ENCODE measurements at regions not wholly inside any gene's neighbourhood (a gene's known extent, or its start where the extent isn't known, plus 50 kb on each side); places are given as distances from the start of the nearest gene placed in this dataset.

- no peak for DNase-seq (ENCODE audit: low spot score)
Observed at GRCh38 chr14:87732562-87732961, 260.4 kb downstream of the GALC start.

DNA sequence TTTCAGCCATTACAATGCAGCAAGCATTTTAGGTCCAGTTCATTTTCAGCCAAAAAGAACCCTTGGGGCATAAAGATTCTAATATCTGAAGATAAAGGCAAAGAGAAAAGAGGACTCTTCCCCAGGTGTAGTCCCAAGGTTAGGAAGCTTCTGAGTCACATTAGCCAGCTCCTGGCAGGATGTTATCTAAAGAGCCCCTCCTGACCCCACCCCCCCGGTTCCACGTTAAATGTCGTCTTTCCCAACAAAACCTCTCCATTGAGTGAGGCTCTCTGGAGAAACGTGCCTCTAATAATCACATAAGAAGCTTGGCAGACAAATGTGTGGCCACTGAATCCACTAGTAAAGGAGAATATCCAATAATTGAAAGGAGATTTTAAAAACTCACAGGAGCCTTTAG lies 267.7 kb downstream of the GALC start:
- DNase-seq (ENCODE audit: low spot score), result no peak

GRCh38 chr14:87712396-87713090 lies 280.4 kb downstream of the GALC start:
- DNase-seq (ENCODE audit: low spot score), result no peak

DNA sequence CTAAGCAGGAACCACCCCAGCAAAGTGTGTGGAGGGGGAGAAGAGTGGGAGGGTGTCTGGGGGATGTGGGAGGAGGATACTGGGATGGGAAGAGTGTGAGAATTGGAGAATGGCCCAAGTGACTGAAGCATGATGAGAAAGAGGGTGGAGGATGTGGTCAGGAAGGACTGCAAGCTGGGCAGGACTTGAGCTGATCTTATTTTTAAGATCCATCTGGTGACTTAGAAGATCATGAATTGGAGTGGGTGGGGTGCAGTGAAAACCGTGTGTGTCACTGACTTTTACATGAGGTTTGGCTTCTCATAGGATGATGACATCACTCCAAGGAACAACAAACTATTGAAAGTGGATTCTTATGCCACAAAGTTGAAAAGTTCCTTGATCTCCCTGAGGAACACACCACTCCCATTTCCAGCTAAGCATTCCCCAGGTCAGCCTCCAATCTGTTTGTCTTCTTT lies 287.5 kb downstream of the GALC start:
- DNase-seq (ENCODE audit: low spot score), result no peak

DNA sequence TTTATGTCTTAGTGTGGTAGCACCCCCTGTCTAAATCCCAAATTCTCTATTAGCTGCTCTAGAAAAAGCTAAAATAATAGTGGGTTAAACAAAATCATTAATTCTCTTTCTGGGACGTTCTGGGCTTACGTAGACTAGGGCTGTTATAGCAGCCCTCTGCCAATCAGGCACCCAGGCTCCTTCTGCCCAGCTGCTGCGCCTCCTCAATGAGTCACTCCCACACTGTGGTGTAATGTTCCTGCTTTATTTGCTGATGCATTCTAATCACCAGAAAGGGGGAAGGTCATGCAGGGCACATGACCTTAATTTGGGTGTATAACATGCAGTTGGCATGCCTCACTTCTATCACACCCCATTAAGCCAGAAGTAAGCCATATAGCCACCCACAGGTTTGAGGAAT lies 294.5 kb downstream of the GALC start:
- no peak for DNase-seq (ENCODE audit: low spot score)

GRCh38 chr14:87696485-87696884 lies 296.5 kb downstream of the GALC start:
- no peak for DNase-seq (ENCODE audit: low spot score)

- DNase-seq (ENCODE audit: low spot score), result no peak
Observed at GRCh38 chr14:87691042-87691881, 301.7 kb downstream of the GALC start.

DNA sequence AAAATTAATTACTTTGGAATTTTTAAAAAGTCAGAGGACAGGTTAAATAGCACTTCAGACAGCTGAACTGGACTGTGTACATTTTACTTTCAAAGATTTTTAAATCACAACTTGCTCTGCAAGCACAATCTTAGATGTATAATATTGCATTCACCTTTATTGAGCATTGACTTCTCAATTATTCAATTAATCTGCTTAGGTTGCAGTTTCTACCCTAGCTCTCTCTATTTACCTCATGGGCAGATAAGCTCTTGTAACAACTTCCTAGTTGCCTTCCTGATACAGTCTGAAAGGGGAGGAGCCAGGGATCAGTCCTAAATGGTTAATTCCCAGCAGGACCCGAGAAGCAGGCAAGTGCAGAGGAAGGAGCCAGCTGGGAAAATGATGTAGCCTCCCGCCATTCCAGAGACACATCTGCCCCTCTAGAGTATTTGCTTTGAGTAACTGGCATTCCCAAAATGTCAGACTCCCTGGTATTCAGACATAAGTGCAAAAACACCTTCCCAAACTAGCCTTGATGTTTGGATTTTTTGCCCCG lies 302.8 kb downstream of the GALC start:
- no peak for DNase-seq (ENCODE audit: low spot score)

GRCh38 chr14:87688524-87688923 lies 304.5 kb downstream of the GALC start:
- no peak for DNase-seq (ENCODE audit: low spot score)

- DNase-seq (ENCODE audit: low spot score), result no peak
Observed at GRCh38 chr14:87687420-87687819, 305.6 kb downstream of the GALC start.

- DNase-seq (ENCODE audit: low spot score), result no peak
Observed at GRCh38 chr14:87686746-87687145, 306.2 kb downstream of the GALC start.

- DNase-seq (ENCODE audit: low spot score), result no peak
Observed at GRCh38 chr14:87679866-87680265, 313.1 kb downstream of the GALC start.

DNA sequence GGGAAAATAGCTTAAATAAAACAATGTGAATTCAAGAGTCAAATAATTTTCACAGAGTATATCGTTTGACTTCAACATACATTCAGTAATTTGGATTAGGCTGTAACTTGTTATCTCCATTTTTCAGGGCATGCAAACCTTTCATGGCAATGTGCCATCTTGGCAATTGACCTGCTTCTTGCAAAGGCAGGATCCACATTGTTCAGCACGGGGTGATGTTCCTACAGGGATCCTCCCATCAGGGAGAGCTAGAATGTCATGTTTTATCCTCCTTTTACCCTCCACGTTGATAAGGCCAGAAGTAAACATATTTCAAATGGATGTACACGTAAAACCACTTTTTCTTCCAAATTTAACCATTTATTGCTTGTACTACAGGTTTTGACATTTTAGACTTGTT lies 314.4 kb downstream of the GALC start:
- no peak for DNase-seq (ENCODE audit: low spot score)

- no peak for DNase-seq (ENCODE audit: low spot score)
Observed at GRCh38 chr14:87676814-87677437, 316.1 kb downstream of the GALC start.

GRCh38 chr14:87667659-87668058 lies 325.3 kb downstream of the GALC start:
- no peak for DNase-seq (ENCODE audit: low spot score)

GRCh38 chr14:87656315-87656714 lies 336.7 kb downstream of the GALC start:
- no peak for DNase-seq (ENCODE audit: low spot score)

DNA sequence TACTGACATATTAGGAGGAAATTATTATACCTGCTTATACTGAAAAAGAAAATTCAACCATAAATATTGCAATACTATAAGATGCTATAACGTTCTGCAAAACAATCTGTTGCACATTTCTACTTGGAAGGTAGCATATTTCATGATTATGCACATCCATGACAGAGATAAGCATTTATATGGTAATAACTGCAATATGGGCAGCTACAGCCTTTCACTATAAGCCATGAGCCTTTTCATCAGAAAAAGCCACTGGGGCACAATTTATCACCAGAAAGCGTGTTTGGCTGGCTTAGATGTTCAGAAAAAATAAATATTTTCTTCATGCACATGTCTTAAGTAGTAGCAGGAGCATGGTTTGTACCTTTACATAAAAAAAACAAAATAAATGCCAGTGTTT lies 340.7 kb downstream of the GALC start:
- DNase-seq (ENCODE audit: low spot score), result no peak

- DNase-seq (ENCODE audit: low spot score), result no peak
Observed at GRCh38 chr14:87644689-87645088, 348.3 kb downstream of the GALC start.

- no peak for DNase-seq (ENCODE audit: low spot score)
Observed at GRCh38 chr14:87643005-87643404, 350.0 kb downstream of the GALC start.

- no peak for DNase-seq (ENCODE audit: low spot score)
Observed at GRCh38 chr14:87640553-87640952, 352.4 kb downstream of the GALC start.

GRCh38 chr14:87638196-87638595 lies 354.8 kb downstream of the GALC start:
- DNase-seq (ENCODE audit: low spot score), result no peak

GRCh38 chr14:87635442-87635841 lies 357.5 kb downstream of the GALC start:
- DNase-seq (ENCODE audit: low spot score), result no peak

DNA sequence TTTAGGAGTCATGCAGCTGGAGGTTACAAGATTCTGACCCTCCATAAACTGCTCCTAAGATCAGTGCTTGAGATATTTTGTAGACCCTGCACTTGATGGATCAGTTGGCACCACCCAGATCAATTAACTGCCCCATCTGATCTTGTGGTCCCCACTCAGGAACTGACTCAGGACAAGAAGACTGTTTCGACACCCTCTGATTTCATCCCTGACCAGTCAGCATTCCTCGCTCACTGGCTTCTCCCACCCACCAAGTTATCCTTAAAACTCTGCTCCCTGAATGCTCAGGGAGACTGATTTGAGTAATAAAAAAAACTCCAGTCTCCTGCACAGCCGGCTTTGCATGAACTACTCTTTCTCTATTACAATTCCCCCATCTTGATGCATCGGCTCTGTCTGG lies 360.2 kb downstream of the GALC start:
- no peak for DNase-seq (ENCODE audit: low spot score)
